Spleen (tissue), 11 donors: ENCODE measurements at regions not wholly inside any gene's neighbourhood (a gene's known extent, or its start where the extent isn't known, plus 50 kb on each side); places are given as distances from the start of the nearest gene placed in this dataset.

Experiments
- DNase-seq: peaks from one replicate; pipeline ENCODE4 v3.0.0-alpha.2; 2020
- H3K27ac ChIP-seq, 8 donors: fragments of 200-600 bp; sonication (generic) in 7 of 8; 1 replicate in 4 of 8; 2 replicates in 4 of 8; pipeline versions ENCODE4 v1.5.0 to v1.8.0; 2016 to 2021; ENCODE audit warnings: inconsistent platforms in 4 of 8, mild to moderate bottlenecking in 4 of 8, moderate library complexity in 1 of 8
- H3K27me3 ChIP-seq, 7 donors: fragments of 200-600 bp; sonication (generic) in 6 of 7; replicated peaks in 1 of 7; 1 replicate in 4 of 7; 2 replicates in 3 of 7; pipeline versions ENCODE4 v1.5.0 to v1.8.0; 2016 to 2021; ENCODE audit warnings: inconsistent platforms in 3 of 7, mild to moderate bottlenecking in 1 of 7
- H3K36me3 ChIP-seq, 6 donors: fragments of 200-600 bp; sonication (generic) in 5 of 6; 1 replicate in 4 of 6; 2 replicates in 2 of 6; pipeline versions ENCODE4 v1.5.0 to v1.8.0; 2016 to 2021; ENCODE audit warnings: inconsistent platforms in 2 of 6
- H3K4me1 ChIP-seq, 6 donors: fragments of 200-600 bp; sonication (generic) in 5 of 6; 1 replicate in 3 of 6; 2 replicates in 3 of 6; pipeline versions ENCODE4 v1.5.0 to v1.8.0; 2016 to 2021; ENCODE audit warnings: inconsistent platforms in 3 of 6
- H3K4me3 ChIP-seq, 8 donors: fragments of 200-600 bp; sonication (generic) in 7 of 8; 1 replicate in 4 of 8; 2 replicates in 4 of 8; pipeline versions ENCODE4 v1.5.0 to v1.8.0; 2016 to 2021; ENCODE audit warnings: inconsistent platforms in 4 of 8, mild to moderate bottlenecking in 4 of 8, moderate library complexity in 2 of 8
- H3K9me3 ChIP-seq, 8 donors: fragments of 200-600 bp; sonication (generic) in 7 of 8; 1 replicate in 4 of 8; 2 replicates in 4 of 8; pipeline versions ENCODE4 v1.5.0 to v1.8.0; 2016 to 2021; ENCODE audit warnings: inconsistent platforms in 4 of 8
- POLR2A ChIP-seq, 3 donors: fragments of 450-650 bp; IDR thresholded peaks; one replicate each; pipeline ENCODE4 v1.5.1; 2017; ENCODE audit warnings: antibody characterized with exemption in 3 of 3, mild to moderate bottlenecking in 1 of 3
- POLR2AphosphoS5 ChIP-seq, 3 donors: sonication (generic); formaldehyde crosslinking; IDR thresholded peaks; one replicate each; pipeline ENCODE4 v1.5.1; 2017; ENCODE audit warnings: antibody characterized with exemption in 3 of 3
- WGBS, 5 donors: extraction: QIAGEN DNeasy Blood & Tissue Kit in 3 of 5; methylation state at CpG; one replicate each; pipeline versions ENCODE4 v1.1.5 to v1.1.7; 2013 to 2018; 5-methylcytosine and 5-hydroxymethylcytosine counted together
- intact Hi-C: fragments of 100-400 bp; cut with DNase I; formaldehyde crosslinking; loops from one replicate; pipeline ENCODE4 v1.15.0; 2023; ENCODE audit warnings: low total_unique reads
- TF ChIP-seq, protein P1 (sequence below), 11 experiments: fragments of 200-600 bp in 7 of 11; fragments of 450-650 bp in 4 of 11; sonication (generic) in 4 of 11; IDR thresholded peaks in 8 of 11; conservative IDR thresholded peaks in 3 of 11; 1 replicate in 7 of 11; 2 replicates in 4 of 11; pipeline versions ENCODE4 v1.4.0 to v1.8.0; 2016 to 2021; ENCODE audit warnings: antibody characterized with exemption in 11 of 11, inconsistent platforms in 4 of 11, mild to moderate bottlenecking in 1 of 11
- donor health status: healthy with polysubstance abuse.
- donor health status: DM: no; HTN: no; CAD: no; lungs with moderate emphysema.
- donor health status: DM: no; HTN: no; CAD: no.
- donor health status: Bipolar disorder and iron deficiency.
- donor health status: healthy.
- donor health status: DM: no; HTN: no; CAD: no.
- donor health status: DM: yes; HTN: yes; CAD: no.

DNA sequence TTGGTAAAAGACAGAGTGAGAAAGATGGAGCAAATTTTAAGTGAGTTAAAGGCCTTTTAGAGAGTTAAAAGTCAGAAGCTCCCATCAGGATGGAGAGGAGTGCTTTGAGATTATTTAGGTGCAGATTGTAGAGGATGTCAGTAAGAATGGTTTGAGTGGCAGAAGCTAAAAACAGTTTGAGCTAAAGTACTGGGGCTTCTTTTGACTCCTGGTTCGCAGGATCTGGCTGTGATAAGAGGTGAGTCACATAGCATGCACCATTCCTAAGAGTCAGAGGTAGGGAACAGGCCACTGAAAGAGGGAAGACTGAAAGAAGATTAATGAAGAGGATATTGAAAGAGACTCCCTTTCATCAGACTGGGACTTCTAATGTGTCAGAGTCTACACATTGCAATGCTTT lies 1047.9 kb upstream of the MAP3K7 start:
- Histone ChIP-seq H3K36me3 (no peaks in the 10 kb centered on the region), H3K27me3 (no peaks in the 10 kb centered on the region), H3K4me3 (no peak overlapping the region), H3K9me3 (peaks cover 0 to 5% (median 0%) of the 10 kb centered on the region in 8 donors), H3K4me1 (no peaks in the 10 kb centered on the region), H3K27ac (no peak overlapping the region)
- WGBS, 5 donors, result 45 to 72% (median 72%) methylated on average over 1 of the region's 1 CpG
- TF ChIP-seq, protein P1, sequence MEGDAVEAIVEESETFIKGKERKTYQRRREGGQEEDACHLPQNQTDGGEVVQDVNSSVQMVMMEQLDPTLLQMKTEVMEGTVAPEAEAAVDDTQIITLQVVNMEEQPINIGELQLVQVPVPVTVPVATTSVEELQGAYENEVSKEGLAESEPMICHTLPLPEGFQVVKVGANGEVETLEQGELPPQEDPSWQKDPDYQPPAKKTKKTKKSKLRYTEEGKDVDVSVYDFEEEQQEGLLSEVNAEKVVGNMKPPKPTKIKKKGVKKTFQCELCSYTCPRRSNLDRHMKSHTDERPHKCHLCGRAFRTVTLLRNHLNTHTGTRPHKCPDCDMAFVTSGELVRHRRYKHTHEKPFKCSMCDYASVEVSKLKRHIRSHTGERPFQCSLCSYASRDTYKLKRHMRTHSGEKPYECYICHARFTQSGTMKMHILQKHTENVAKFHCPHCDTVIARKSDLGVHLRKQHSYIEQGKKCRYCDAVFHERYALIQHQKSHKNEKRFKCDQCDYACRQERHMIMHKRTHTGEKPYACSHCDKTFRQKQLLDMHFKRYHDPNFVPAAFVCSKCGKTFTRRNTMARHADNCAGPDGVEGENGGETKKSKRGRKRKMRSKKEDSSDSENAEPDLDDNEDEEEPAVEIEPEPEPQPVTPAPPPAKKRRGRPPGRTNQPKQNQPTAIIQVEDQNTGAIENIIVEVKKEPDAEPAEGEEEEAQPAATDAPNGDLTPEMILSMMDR (IDR thresholded peaks at IDR 0.05 in 8 of 11, conservative IDR thresholded peaks at IDR 0.05 in 3 of 11), result no peak
- DNase-seq, result no peak
- intact Hi-C loops, result no loop called here

GRCh38 chr6:91633374-91634111 lies 1046.7 kb upstream of the MAP3K7 start:
- no peak for DNase-seq
- intact Hi-C loops, result no loop called here

DNA sequence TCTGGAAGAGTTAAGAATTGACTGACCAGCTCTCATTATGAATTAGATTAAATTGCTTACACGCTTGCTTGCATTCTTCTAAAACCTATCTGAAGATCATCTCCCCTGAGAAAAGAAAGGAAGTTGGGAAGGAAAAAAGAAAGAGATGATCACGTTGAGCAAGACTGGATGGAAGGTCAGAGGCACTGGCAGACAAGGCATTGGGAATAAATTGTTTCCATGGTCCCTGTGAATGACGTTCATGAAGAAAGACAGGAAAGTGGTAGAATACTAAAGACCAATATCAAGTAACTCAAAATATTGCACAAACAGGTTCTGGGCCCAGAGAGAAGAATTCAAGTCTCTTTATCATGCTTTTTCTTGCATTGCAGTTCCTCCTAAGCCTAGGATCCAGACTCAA lies 1045.4 kb upstream of the MAP3K7 start:
- no peaks in the 10 kb centered on the region for H3K27me3 ChIP-seq
- no peaks in the 10 kb centered on the region for H3K36me3 ChIP-seq
- TF ChIP-seq POLR2AphosphoS5 (IDR thresholded peaks at IDR 0.05) (no peak), POLR2A (IDR thresholded peaks at IDR 0.05) (no peak)
- TF ChIP-seq, protein P1 (IDR thresholded peaks at IDR 0.05 in 8 of 11, conservative IDR thresholded peaks at IDR 0.05 in 3 of 11), result no peak
- H3K4me1 ChIP-seq, result no peaks in the 10 kb centered on the region
- no peak overlapping the region for H3K4me3 ChIP-seq
- 61 to 76% (median 68%) methylated on average over 3 of the region's 3 CpGs for WGBS, 5 donors
- no peak overlapping the region for H3K27ac ChIP-seq
- intact Hi-C loops, result no loop called here
- no peak for DNase-seq
- H3K9me3 ChIP-seq, result peaks cover 0 to 4% (median 0%) of the 10 kb centered on the region in 8 donors

More at GRCh38 chr6:91633374-91634111, 1046.7 kb upstream of the MAP3K7 start:
- Histone ChIP-seq H3K36me3 (no peaks in the 10 kb centered on the region), H3K4me3 (no peak overlapping the region), H3K4me1 (no peaks in the 10 kb centered on the region), H3K27ac (no peak overlapping the region), H3K9me3 (no peaks in the 10 kb centered on the region), H3K27me3 (no peaks in the 10 kb centered on the region)
- TF ChIP-seq POLR2A (IDR thresholded peaks at IDR 0.05) (no peak), POLR2AphosphoS5 (IDR thresholded peaks at IDR 0.05) (no peak)
- TF ChIP-seq, protein P1 (IDR thresholded peaks at IDR 0.05 in 8 of 11, conservative IDR thresholded peaks at IDR 0.05 in 3 of 11), result no peak
- WGBS, 5 donors, result 72 to 91% (median 82%) methylated on average over 8 of the region's 8 CpGs

GRCh38 chr6:91631227-91631626 lies 1044.4 kb upstream of the MAP3K7 start:
- intact Hi-C loops, result no loop called here
- Histone ChIP-seq H3K36me3 (no peaks in the 10 kb centered on the region), H3K27me3 (no peaks in the 10 kb centered on the region), H3K4me1 (no peaks in the 10 kb centered on the region), H3K27ac (no peak overlapping the region), H3K9me3 (peaks cover 0 to 4% (median 0%) of the 10 kb centered on the region in 8 donors), H3K4me3 (no peak overlapping the region)
- 91 to 96% (median 92%) methylated on average over 3 of the region's 3 CpGs for WGBS, 5 donors
- DNase-seq, result no peak
- no peak for TF ChIP-seq POLR2AphosphoS5 (IDR thresholded peaks at IDR 0.05)
- TF ChIP-seq, protein P1 (IDR thresholded peaks at IDR 0.05 in 8 of 11, conservative IDR thresholded peaks at IDR 0.05 in 3 of 11), result no peak
- no peak for TF ChIP-seq POLR2A (IDR thresholded peaks at IDR 0.05)
